Hematopoietic multipotent progenitor cell treated with erythropoietin and hydrocortisone succinate and interleukin-3 and kit ligand, for 4 days (in vitro differentiated cells): ENCODE measurements at regions not wholly inside any gene's neighbourhood (a gene's known extent, or its start where the extent isn't known, plus 50 kb on each side); places are given as distances from the start of the nearest gene placed in this dataset.

Experiments used
- DNase-seq: peaks from one replicate; pipeline ENCODE4 v3.0.0-alpha.2; 2015

- no peak for DNase-seq
Measured at GRCh38 chr5:88999853-89000252, 116.9 kb upstream of the MEF2C start.

GRCh38 chr5:88997937-88998336, 115.0 kb upstream of the MEF2C start:
- peak; percentile 51 for DNase-seq

GRCh38 chr5:88984040-88984439, 101.1 kb upstream of the MEF2C start:
- no peak for DNase-seq

- no peak for DNase-seq
Measured at GRCh38 chr5:88979726-88980125, 96.7 kb upstream of the MEF2C start.

- DNase-seq = peak; percentile 38
Measured at GRCh38 chr5:88979244-88979643, 96.3 kb upstream of the MEF2C start.

- no peak for DNase-seq
Measured at GRCh38 chr5:88976914-88977313, 93.9 kb upstream of the MEF2C start.

- no peak for DNase-seq
Measured at GRCh38 chr5:88967633-88968585, 84.9 kb upstream of the MEF2C start.

GRCh38 chr5:88964831-88965230, 81.8 kb upstream of the MEF2C start:
- DNase-seq = no peak

GRCh38 chr5:88957013-88957412, 74.0 kb upstream of the MEF2C start:
- no peak for DNase-seq

GRCh38 chr5:88956416-88956815, 73.4 kb upstream of the MEF2C start:
- no peak for DNase-seq

GRCh38 chr5:88955403-88955802, 72.4 kb upstream of the MEF2C start:
- no peak for DNase-seq

- no peak for DNase-seq
Measured at GRCh38 chr5:88954511-88954910, 71.5 kb upstream of the MEF2C start.

- no peak for DNase-seq
Measured at GRCh38 chr5:88952996-88953643, 70.1 kb upstream of the MEF2C start.

- DNase-seq = peak; percentile 6
Measured at GRCh38 chr5:88952344-88952743, 69.4 kb upstream of the MEF2C start.

GRCh38 chr5:88951457-88951856, 68.5 kb upstream of the MEF2C start:
- no peak for DNase-seq

- no peak for DNase-seq
Measured at GRCh38 chr5:88948746-88949600, 66.0 kb upstream of the MEF2C start.

GRCh38 chr5:88944751-88945531, 62.0 kb upstream of the MEF2C start:
- DNase-seq = peak; percentile 5

- no peak for DNase-seq
Measured at GRCh38 chr5:88941581-88941980, 58.6 kb upstream of the MEF2C start.

GRCh38 chr5:88940713-88941112, 57.7 kb upstream of the MEF2C start:
- DNase-seq = no peak

- DNase-seq = no peak
Measured at GRCh38 chr5:88939300-88939699, 56.3 kb upstream of the MEF2C start.

GRCh38 chr5:88938488-88938887, 55.5 kb upstream of the MEF2C start:
- DNase-seq = no peak

- no peak for DNase-seq
Measured at GRCh38 chr5:88937406-88937805, 54.4 kb upstream of the MEF2C start.
